PC-9 (cell line): ENCODE measurements at regions not wholly inside any gene's neighbourhood (a gene's known extent, or its start where the extent isn't known, plus 50 kb on each side); places are given as distances from the start of the nearest gene placed in this dataset.
A peak's percentile ranks its signal among the peaks of the same experiment; 100 is the strongest.

Experiments
- BruUV-seq: library from RNA; stranded (reverse); fragments of 400-500 nt; replicated peaks from 2 replicates; lab custom pipeline; 2021; lab: Mats Ljungman, UMichigan
- CTCF ChIA-PET: fragments of 300-600 bp; sonication (Branson Sonifier 250); formaldehyde crosslinking; loops from one replicate; lab custom pipeline; 2022; ENCODE audit warnings: antibody characterized with exemption; lab: Charles Lee
- POLR2A ChIA-PET: fragments of 300-600 bp; sonication (Branson Sonifier 250); formaldehyde crosslinking; loops from one replicate; lab custom pipeline; 2022; ENCODE audit warnings: antibody characterized with exemption; ENCODE audit not compliant: unreplicated experiment; lab: Charles Lee
- DNase-seq, 2 experiments: peaks; one replicate each; pipeline versions ENCODE4 v3.0.0 to v3.0.0-alpha.2; 2015 to 2022; ENCODE audit warnings: mixed read lengths in 1 of 2
- H2AFZ ChIP-seq: fragments of 200-600 bp; sonication (generic); 2 replicates; pipeline ENCODE4 v1.8.1; 2017; ENCODE audit warnings: antibody characterized with exemption
- H3F3A ChIP-seq: fragments of 200-600 bp; sonication (generic); 2 replicates; pipeline ENCODE4 v1.8.1; 2017; ENCODE audit warnings: antibody characterized with exemption, mild to moderate bottlenecking, low read depth; ENCODE audit not compliant: insufficient read depth
- H3K27ac ChIP-seq: fragments of 200-600 bp; sonication (generic); 2 replicates; pipeline ENCODE4 v1.6.1; 2016; ENCODE audit warnings: mixed run types
- H3K27me3 ChIP-seq: fragments of 200-600 bp; sonication (generic); 2 replicates; pipeline ENCODE4 v1.6.1; 2016; ENCODE audit warnings: low read depth, mixed run types; ENCODE audit not compliant: insufficient read depth
- H3K36me3 ChIP-seq: fragments of 200-600 bp; sonication (generic); 2 replicates; pipeline ENCODE4 v1.6.1; 2016; ENCODE audit warnings: low read depth, mixed run types
- H3K4me1 ChIP-seq: fragments of 200-600 bp; sonication (generic); replicated peaks from 2 replicates; pipeline ENCODE4 v1.6.1; 2016; ENCODE audit warnings: mixed run types; ENCODE audit not compliant: insufficient read depth
- H3K4me2 ChIP-seq: fragments of 200-600 bp; sonication (generic); 2 replicates; pipeline ENCODE4 v1.6.1; 2017; ENCODE audit warnings: mixed run types
- H3K4me3 ChIP-seq: fragments of 200-600 bp; sonication (generic); 2 replicates; pipeline ENCODE4 v1.6.1; 2016; ENCODE audit warnings: mixed run types
- H3K79me2 ChIP-seq: fragments of 200-600 bp; sonication (generic); 2 replicates; pipeline ENCODE4 v1.6.1; 2017; ENCODE audit warnings: low read depth, mixed run types
- H3K9me2 ChIP-seq: fragments of 200-600 bp; sonication (generic); 2 replicates; pipeline ENCODE4 v1.8.1; 2017; ENCODE audit warnings: mild to moderate bottlenecking; ENCODE audit not compliant: insufficient read depth
- H3K9me3 ChIP-seq: fragments of 200-600 bp; sonication (generic); 2 replicates; pipeline ENCODE4 v1.8.1; 2016; ENCODE audit warnings: low read depth; ENCODE audit not compliant: insufficient read depth
- H4K20me1 ChIP-seq: fragments of 200-600 bp; sonication (generic); 2 replicates; pipeline ENCODE4 v1.8.1; 2017; ENCODE audit not compliant: insufficient read depth
- CTCF ChIP-seq: fragments of 200-600 bp; sonication (generic); conservative IDR thresholded peaks from 2 replicates; pipeline ENCODE4 v1.6.1; 2017; ENCODE audit warnings: mixed run types, antibody characterized with exemption, mild to moderate bottlenecking, moderate library complexity
- EZH2 ChIP-seq: fragments of 200-600 bp; sonication (generic); IDR thresholded peaks from 2 replicates; pipeline ENCODE4 v1.8.0; 2017; ENCODE audit warnings: antibody characterized with exemption, low read depth
- intact Hi-C: fragments of 100-400 bp; cut with micrococcal nuclease; formaldehyde crosslinking; loops from one replicate; pipeline ENCODE4 v1.10.0; 2022; ENCODE audit not compliant: unreplicated experiment

- no peak overlapping the region for H3K27ac ChIP-seq
- no peaks in the 10 kb centered on the region for H4K20me1 ChIP-seq
- no peaks in the 10 kb centered on the region for H3K9me2 ChIP-seq
- CTCF ChIA-PET: interaction anchor here (0.7 kb wide), 1 partner anchor 946 kb away, joined by 3 read pairs; no protein-coding TSS in a partner anchor
- H3F3A ChIP-seq: no peaks in the 10 kb centered on the region
- no TSS peak for BruUV-seq
- peaks cover 7% of the 10 kb centered on the region; the same call in 1 of the 2 replicates for H3K27me3 ChIP-seq
- DNase-seq: no peak
- no peak for TF ChIP-seq EZH2
- peak; percentile 63 for TF ChIP-seq CTCF
- POLR2A ChIA-PET: no interaction called here
- H3K9me3 ChIP-seq: no peaks in the 10 kb centered on the region
- intact Hi-C loops: loop anchor here (10.0 kb wide), 1 partner anchor 534 kb away; no protein-coding TSS in a partner anchor
- no peak overlapping the region for H2AFZ ChIP-seq
- no peak overlapping the region for H3K4me2 ChIP-seq
- H3K4me1 ChIP-seq: no peaks in the 10 kb centered on the region
- no peaks in the 10 kb centered on the region for H3K79me2 ChIP-seq
- H3K4me3 ChIP-seq: no peak overlapping the region
- H3K36me3 ChIP-seq: no peaks in the 10 kb centered on the region
Observed at GRCh38 chr9:100700689-100701318, 122.9 kb downstream of the CAVIN4 start.

GRCh38 chr9:100714372-100715099 lies 136.7 kb downstream of the CAVIN4 start:
- Histone ChIP-seq H3K4me2 (no peak overlapping the region), H3K36me3 (no peaks in the 10 kb centered on the region), H3K27ac (no peak overlapping the region), H3K4me1 (no peaks in the 10 kb centered on the region), H3K9me3 (no peaks in the 10 kb centered on the region), H3K27me3 (no peaks in the 10 kb centered on the region), H3K4me3 (no peak overlapping the region), H3K79me2 (no peaks in the 10 kb centered on the region), H2AFZ (no peak overlapping the region), H4K20me1 (no peaks in the 10 kb centered on the region), H3F3A (no peaks in the 10 kb centered on the region), H3K9me2 (no peaks in the 10 kb centered on the region)
- ChIA-PET POLR2A (no interaction called here), CTCF (no interaction called here)
- BruUV-seq: no TSS peak
- DNase-seq: peak in 1 of 2 experiments; percentile 46
- TF ChIP-seq CTCF (peak; percentile 88), EZH2 (no peak)
- intact Hi-C loops: loop anchor here (1.0 kb wide), 1 partner anchor 597 kb away; no protein-coding TSS in a partner anchor

GRCh38 chr9:100715100-100715380 lies 137.2 kb downstream of the CAVIN4 start:
- POLR2A ChIA-PET: no interaction called here
- no peak for DNase-seq
- no peak overlapping the region for H3K4me2 ChIP-seq
- H3F3A ChIP-seq: no peaks in the 10 kb centered on the region
- no peaks in the 10 kb centered on the region for H3K27me3 ChIP-seq
- no peaks in the 10 kb centered on the region for H4K20me1 ChIP-seq
- no peaks in the 10 kb centered on the region for H3K9me2 ChIP-seq
- H2AFZ ChIP-seq: no peak overlapping the region
- intact Hi-C loops: no loop called here
- H3K9me3 ChIP-seq: no peaks in the 10 kb centered on the region
- no peak overlapping the region for H3K4me3 ChIP-seq
- H3K36me3 ChIP-seq: no peaks in the 10 kb centered on the region
- CTCF ChIA-PET: no interaction called here
- H3K79me2 ChIP-seq: no peaks in the 10 kb centered on the region
- no peak for TF ChIP-seq EZH2
- TF ChIP-seq CTCF: no peak
- no peak overlapping the region for H3K27ac ChIP-seq
- H3K4me1 ChIP-seq: no peaks in the 10 kb centered on the region
- BruUV-seq: no TSS peak
